NCI-H226 (cell line): ENCODE measurements at regions not wholly inside any gene's neighbourhood (a gene's known extent, or its start where the extent isn't known, plus 50 kb on each side); places are given as distances from the start of the nearest gene placed in this dataset.
A peak's percentile ranks its signal among the peaks of the same experiment; 100 is the strongest.
"Not testable (repeated sequence)": the region's sequence is repeated elsewhere in the genome, so short reads cannot be mapped to it uniquely, and the experiment has no call there.

Experiments used
- DNase-seq: peaks from one replicate; pipeline ENCODE4 v3.0.0-alpha.2; 2015

- no peak for DNase-seq
These were observed 99.8 kb downstream of the ARRDC3 start for GRCh38 chr5:91283326-91283725.

GRCh38 chr5:91282210-91282609, 100.9 kb downstream of the ARRDC3 start:
- no peak for DNase-seq

GRCh38 chr5:91281401-91281800, 101.7 kb downstream of the ARRDC3 start:
- peak; percentile 25 for DNase-seq

GRCh38 chr5:91280362-91281269, 102.5 kb downstream of the ARRDC3 start:
- DNase-seq: peak; percentile 96

- DNase-seq: no peak
These were observed 105.3 kb downstream of the ARRDC3 start for GRCh38 chr5:91277840-91278239.

- DNase-seq: no peak
These were observed 106.0 kb downstream of the ARRDC3 start for GRCh38 chr5:91277093-91277626.

- no peak for DNase-seq
These were observed 110.3 kb downstream of the ARRDC3 start for GRCh38 chr5:91272858-91273257.

GRCh38 chr5:91271999-91272398, 111.1 kb downstream of the ARRDC3 start:
- no peak for DNase-seq

GRCh38 chr5:91269198-91269597, 113.9 kb downstream of the ARRDC3 start:
- no peak for DNase-seq

GRCh38 chr5:91266184-91266705, 116.9 kb downstream of the ARRDC3 start:
- peak; percentile 51 for DNase-seq

- DNase-seq: no peak
These were observed 118.6 kb downstream of the ARRDC3 start for GRCh38 chr5:91264311-91265051.

- no peak for DNase-seq
These were observed 119.2 kb downstream of the ARRDC3 start for GRCh38 chr5:91263898-91264297.

- no peak for DNase-seq
These were observed 125.8 kb downstream of the ARRDC3 start for GRCh38 chr5:91257301-91257700.

GRCh38 chr5:91256142-91256524, 127.0 kb downstream of the ARRDC3 start:
- no peak for DNase-seq

- no peak for DNase-seq
These were observed 127.5 kb downstream of the ARRDC3 start for GRCh38 chr5:91255396-91256141.

GRCh38 chr5:91252916-91253315, 130.2 kb downstream of the ARRDC3 start:
- DNase-seq: no peak

- DNase-seq: no peak
These were observed 137.2 kb downstream of the ARRDC3 start for GRCh38 chr5:91245871-91246270.

- no peak for DNase-seq
These were observed 138.1 kb downstream of the ARRDC3 start for GRCh38 chr5:91245074-91245452.

GRCh38 chr5:91244380-91245073, 138.6 kb downstream of the ARRDC3 start:
- DNase-seq: no peak

- no peak for DNase-seq
These were observed 139.3 kb downstream of the ARRDC3 start for GRCh38 chr5:91243852-91244251.

GRCh38 chr5:91243286-91243685, 139.8 kb downstream of the ARRDC3 start:
- no peak for DNase-seq

- DNase-seq: not testable (repeated sequence)
These were observed 141.7 kb downstream of the ARRDC3 start for GRCh38 chr5:91241460-91241859.
